ENCODE measurements at regions not wholly inside any gene's neighbourhood (a gene's known extent, or its start where the extent isn't known, plus 50 kb on each side); places are given as distances from the start of the nearest gene placed in this dataset.
A peak's percentile ranks its signal among the peaks of the same experiment; 100 is the strongest.

- DNase-seq (ENCODE audit: low spot score) = no peak
Observed at GRCh38 chr4:182142176-182143085, 100.8 kb upstream of the TENM3 start.

- no peak for DNase-seq (ENCODE audit: low spot score)
Observed at GRCh38 chr4:182143086-182143821, 99.9 kb upstream of the TENM3 start.

- DNase-seq (ENCODE audit: low spot score) = peak; percentile 37
Observed at GRCh38 chr4:182143822-182144625, 99.2 kb upstream of the TENM3 start.

GRCh38 chr4:182144626-182145333 lies 98.4 kb upstream of the TENM3 start:
- peak; percentile 38 for DNase-seq (ENCODE audit: low spot score)

GRCh38 chr4:182145334-182145905 lies 97.8 kb upstream of the TENM3 start:
- DNase-seq (ENCODE audit: low spot score) = no peak

GRCh38 chr4:182147391-182147790 lies 95.8 kb upstream of the TENM3 start:
- DNase-seq (ENCODE audit: low spot score) = no peak

GRCh38 chr4:182150645-182151044 lies 92.6 kb upstream of the TENM3 start:
- DNase-seq (ENCODE audit: low spot score) = no peak

GRCh38 chr4:182155806-182156205 lies 87.4 kb upstream of the TENM3 start:
- no peak for DNase-seq (ENCODE audit: low spot score)

- no peak for DNase-seq (ENCODE audit: low spot score)
Observed at GRCh38 chr4:182163180-182163579, 80.0 kb upstream of the TENM3 start.

- no peak for DNase-seq (ENCODE audit: low spot score)
Observed at GRCh38 chr4:182169572-182169971, 73.6 kb upstream of the TENM3 start.

- no peak for DNase-seq (ENCODE audit: low spot score)
Observed at GRCh38 chr4:182169987-182170386, 73.2 kb upstream of the TENM3 start.

- DNase-seq (ENCODE audit: low spot score) = no peak
Observed at GRCh38 chr4:182170417-182170935, 72.7 kb upstream of the TENM3 start.

GRCh38 chr4:182174979-182175378 lies 68.2 kb upstream of the TENM3 start:
- no peak for DNase-seq (ENCODE audit: low spot score)

GRCh38 chr4:182175788-182176519 lies 67.2 kb upstream of the TENM3 start:
- no peak for DNase-seq (ENCODE audit: low spot score)

- DNase-seq (ENCODE audit: low spot score) = no peak
Observed at GRCh38 chr4:182177166-182177565, 66.0 kb upstream of the TENM3 start.

- no peak for DNase-seq (ENCODE audit: low spot score)
Observed at GRCh38 chr4:182179105-182179504, 64.1 kb upstream of the TENM3 start.

GRCh38 chr4:182179751-182180150 lies 63.5 kb upstream of the TENM3 start:
- no peak for DNase-seq (ENCODE audit: low spot score)

GRCh38 chr4:182185491-182185890 lies 57.7 kb upstream of the TENM3 start:
- DNase-seq (ENCODE audit: low spot score) = no peak

GRCh38 chr4:182187674-182188073 lies 55.5 kb upstream of the TENM3 start:
- DNase-seq (ENCODE audit: low spot score) = no peak

GRCh38 chr4:182188622-182189021 lies 54.6 kb upstream of the TENM3 start:
- no peak for DNase-seq (ENCODE audit: low spot score)
